ENCODE measurements at regions not wholly inside any gene's neighbourhood (a gene's known extent, or its start where the extent isn't known, plus 50 kb on each side); places are given as distances from the start of the nearest gene placed in this dataset.
"Not testable (repeated sequence)": the region's sequence is repeated elsewhere in the genome, so short reads cannot be mapped to it uniquely, and the experiment has no call there.

GRCh38 chr14:53367644-53368026 lies 214.5 kb upstream of the DDHD1 start:
- no peaks in the 10 kb centered on the region for H3K36me3 ChIP-seq
- H3K27ac ChIP-seq = no peak overlapping the region
- intact Hi-C loops (cut with DNase I) = no loop called here
- no peaks in the 10 kb centered on the region for H3K27me3 ChIP-seq (replicated peaks; ENCODE audit: insufficient read depth)
- TF ChIP-seq CTCF (IDR thresholded peaks at IDR 0.05) (no peak), POLR2A (IDR thresholded peaks at IDR 0.05) (no peak), POLR2AphosphoS5 (IDR thresholded peaks at IDR 0.05) (no peak)
- 68% methylated on average over 4 of the region's 4 CpGs for WGBS
- DNase-seq (ENCODE audit: low spot score) = no peak
- no peak overlapping the region for H3K4me3 ChIP-seq
- no peaks in the 10 kb centered on the region for H3K9me3 ChIP-seq
- no peaks in the 10 kb centered on the region for H3K4me1 ChIP-seq (replicated peaks)

GRCh38 chr14:53365486-53366130 lies 212.5 kb upstream of the DDHD1 start:
- no peaks in the 10 kb centered on the region for H3K36me3 ChIP-seq
- no peak for TF ChIP-seq POLR2AphosphoS5 (IDR thresholded peaks at IDR 0.05)
- TF ChIP-seq POLR2A (IDR thresholded peaks at IDR 0.05) = no peak
- TF ChIP-seq CTCF (IDR thresholded peaks at IDR 0.05) = no peak
- H3K4me3 ChIP-seq = no peak overlapping the region
- H3K4me1 ChIP-seq (replicated peaks) = no peaks in the 10 kb centered on the region
- intact Hi-C loops (cut with DNase I) = no loop called here
- H3K27ac ChIP-seq = no peak overlapping the region
- 89% methylated on average over 3 of the region's 3 CpGs for WGBS
- DNase-seq (ENCODE audit: low spot score) = no peak
- H3K9me3 ChIP-seq = no peaks in the 10 kb centered on the region
- no peaks in the 10 kb centered on the region for H3K27me3 ChIP-seq (replicated peaks; ENCODE audit: insufficient read depth)

- H3K27me3 ChIP-seq (replicated peaks; ENCODE audit: insufficient read depth); H3K27ac ChIP-seq; H3K36me3 ChIP-seq; H3K4me3 ChIP-seq; H3K4me1 ChIP-seq (replicated peaks); DNase-seq (ENCODE audit: low spot score); intact Hi-C loops (cut with DNase I); H3K9me3 ChIP-seq: not testable (repeated sequence)
- WGBS = 87% methylated on average over 2 of the region's 2 CpGs
Observed at GRCh38 chr14:53362916-53363315, 209.8 kb upstream of the DDHD1 start.

- no peaks in the 10 kb centered on the region for H3K4me1 ChIP-seq (replicated peaks)
Observed at GRCh38 chr14:53360829-53361228, 207.7 kb upstream of the DDHD1 start.

GRCh38 chr14:53358166-53358565 lies 205.0 kb upstream of the DDHD1 start:
- intact Hi-C loops (cut with DNase I) = no loop called here
- H3K36me3 ChIP-seq = no peaks in the 10 kb centered on the region
- no peak overlapping the region for H3K27ac ChIP-seq
- DNase-seq (ENCODE audit: low spot score) = no peak
- no peaks in the 10 kb centered on the region for H3K9me3 ChIP-seq
- no peak for TF ChIP-seq POLR2A (IDR thresholded peaks at IDR 0.05)
- TF ChIP-seq CTCF (IDR thresholded peaks at IDR 0.05) = no peak
- TF ChIP-seq POLR2AphosphoS5 (IDR thresholded peaks at IDR 0.05) = no peak
- H3K4me3 ChIP-seq = no peak overlapping the region
- no peaks in the 10 kb centered on the region for H3K27me3 ChIP-seq (replicated peaks; ENCODE audit: insufficient read depth)
- no peaks in the 10 kb centered on the region for H3K4me1 ChIP-seq (replicated peaks)

More at GRCh38 chr14:53360829-53361228, 207.7 kb upstream of the DDHD1 start:
- Histone ChIP-seq H3K36me3 (no peaks in the 10 kb centered on the region), H3K27ac (no peak overlapping the region), H3K4me3 (no peak overlapping the region), H3K9me3 (no peaks in the 10 kb centered on the region), H3K27me3 (replicated peaks; ENCODE audit: insufficient read depth) (no peaks in the 10 kb centered on the region)
- DNase-seq (ENCODE audit: low spot score) = no peak
- intact Hi-C loops (cut with DNase I) = no loop called here
- TF ChIP-seq CTCF (IDR thresholded peaks at IDR 0.05) = no peak
- TF ChIP-seq POLR2A (IDR thresholded peaks at IDR 0.05) = no peak
- TF ChIP-seq POLR2AphosphoS5 (IDR thresholded peaks at IDR 0.05) = no peak
